IMR-90 (cell line): ENCODE measurements at regions not wholly inside any gene's neighbourhood (a gene's known extent, or its start where the extent isn't known, plus 50 kb on each side); places are given as distances from the start of the nearest gene placed in this dataset.

ENCODE experiments used
- ATAC-seq: fragments of 200-7000 bp; cut with Tn5 transposase; 2 replicates; pipeline ENCODE4 v1.9.1; 2020; ENCODE audit warnings: low read depth, mild to moderate bottlenecking, moderate library complexity
- BruUV-seq: library from RNA; stranded (reverse); fragments of 400-500 nt; replicated peaks from 2 replicates; lab custom pipeline; 2021; lab: Mats Ljungman, UMichigan
- CTCF ChIA-PET: fragments of 300-600 bp; formaldehyde crosslinking; extraction: SDS; loops from one replicate; lab custom pipeline; 2021; ENCODE audit warnings: antibody characterized with exemption; lab: Yijun Ruan, JAX
- POLR2A ChIA-PET: fragments of 300-600 bp; sonication (Branson Sonifier 250); formaldehyde crosslinking; loops from one replicate; lab custom pipeline; 2022; ENCODE audit warnings: antibody characterized with exemption; ENCODE audit not compliant: unreplicated experiment; lab: Charles Lee
- DNase-seq: peaks from one replicate; pipeline ENCODE4 v3.0.0; 2013
- H2AFZ ChIP-seq: replicated peaks from 2 replicates; pipeline ENCODE3; 2013; ENCODE audit warnings: low read length, mild to moderate bottlenecking; ENCODE audit not compliant: poor library complexity
- H2AK5ac ChIP-seq: 2 replicates; pipeline ENCODE4 v1.6.1; 2013; ENCODE audit warnings: low read depth, low read length, inconsistent platforms
- H2AK9ac ChIP-seq: replicated peaks from 2 replicates; pipeline ENCODE3; 2013; ENCODE audit warnings: mild to moderate bottlenecking, low read depth, low read length, moderate library complexity; ENCODE audit not compliant: poor library complexity
- H2BK120ac ChIP-seq: 2 replicates; pipeline ENCODE4 v1.6.1; 2013; ENCODE audit warnings: low read depth, low read length, inconsistent platforms
- H2BK15ac ChIP-seq: 3 replicates; pipeline ENCODE4 v1.6.1; 2013; ENCODE audit warnings: low read depth, low read length, inconsistent platforms
- H2BK20ac ChIP-seq: 2 replicates; pipeline ENCODE4 v1.6.1; 2013; ENCODE audit warnings: low read depth, mild to moderate bottlenecking, inconsistent platforms, low read length, moderate library complexity
- H2BK5ac ChIP-seq: 2 replicates; pipeline ENCODE4 v1.6.1; 2013; ENCODE audit warnings: mild to moderate bottlenecking, low read depth, low read length, inconsistent platforms; ENCODE audit not compliant: poor library complexity, severe bottlenecking
- H3K14ac ChIP-seq: replicated peaks from 2 replicates; pipeline ENCODE4 v1.6.1; 2013; ENCODE audit warnings: low read depth, low read length, inconsistent platforms
- H3K18ac ChIP-seq: 2 replicates; pipeline ENCODE4 v1.6.1; 2013; ENCODE audit warnings: low read depth, low read length, control low read depth
- H3K23ac ChIP-seq: 2 replicates; pipeline ENCODE4 v1.6.1; 2013; ENCODE audit warnings: low read depth, low read length, inconsistent platforms
- H3K27ac ChIP-seq: 2 replicates; pipeline ENCODE4 v1.5.1; 2013; ENCODE audit warnings: mild to moderate bottlenecking, control low read depth, low read length; ENCODE audit not compliant: insufficient read depth
- H3K27me3 ChIP-seq: 2 replicates; pipeline ENCODE4 v1.6.1; 2013; ENCODE audit warnings: low read length; ENCODE audit not compliant: control insufficient read depth, insufficient read depth
- H3K36me3 ChIP-seq: 2 replicates; pipeline ENCODE4 v1.6.1; 2013; ENCODE audit warnings: low read length, mixed read lengths; ENCODE audit not compliant: control insufficient read depth, insufficient read depth
- H3K4ac ChIP-seq: 2 replicates; pipeline ENCODE4 v1.6.1; 2013; ENCODE audit warnings: low read depth, low read length, inconsistent platforms
- H3K4me1 ChIP-seq: 2 replicates; pipeline ENCODE4 v1.6.1; 2013; ENCODE audit warnings: low read length, mixed read lengths; ENCODE audit not compliant: control insufficient read depth, insufficient read depth
- H3K4me2 ChIP-seq: 2 replicates; pipeline ENCODE4 v1.6.1; 2013; ENCODE audit warnings: low read depth, mild to moderate bottlenecking, control low read depth, low read length, moderate library complexity
- H3K4me3 ChIP-seq: 2 replicates; pipeline ENCODE4 v1.5.1; 2013; ENCODE audit warnings: low read depth, mild to moderate bottlenecking, control low read depth, low read length, moderate library complexity; ENCODE audit not compliant: insufficient read depth
- H3K56ac ChIP-seq: 2 replicates; pipeline ENCODE4 v1.6.1; 2013; ENCODE audit warnings: low read length, inconsistent platforms; ENCODE audit not compliant: insufficient read depth; ENCODE audit errors: extremely low read depth
- H3K79me1 ChIP-seq, 2 experiments: 2 replicates each; pipeline ENCODE4 v1.6.1; 2013; ENCODE audit warnings: low read length in 2 of 2, inconsistent platforms in 1 of 2, low read depth in 1 of 2
- H3K9ac ChIP-seq: 2 replicates; pipeline ENCODE4 v1.6.1; 2013; ENCODE audit warnings: low read depth, low read length, control low read depth
- H3K9me1 ChIP-seq: 2 replicates; pipeline ENCODE4 v1.6.1; 2013; ENCODE audit warnings: low read length, inconsistent platforms; ENCODE audit not compliant: insufficient read depth
- H3K9me3 ChIP-seq: 2 replicates; pipeline ENCODE4 v1.6.1; 2013; ENCODE audit warnings: low read length; ENCODE audit not compliant: control insufficient read depth, insufficient read depth
- H4K20me1 ChIP-seq: 2 replicates; pipeline ENCODE4 v1.6.1; 2013; ENCODE audit warnings: low read length, inconsistent platforms; ENCODE audit not compliant: insufficient read depth
- H4K5ac ChIP-seq: 2 replicates; pipeline ENCODE4 v1.6.1; 2013; ENCODE audit warnings: mild to moderate bottlenecking, low read depth, low read length, control low read depth
- H4K8ac ChIP-seq, 2 experiments: 2 replicates each; pipeline ENCODE4 v1.6.1; 2013; ENCODE audit warnings: low read depth in 2 of 2, low read length in 2 of 2, control low read depth in 1 of 2, inconsistent platforms in 1 of 2
- H4K91ac ChIP-seq: 2 replicates; pipeline ENCODE4 v1.6.1; 2013; ENCODE audit warnings: low read depth, low read length, inconsistent platforms; ENCODE audit not compliant: insufficient read depth
- CEBPB ChIP-seq: IDR thresholded peaks from 2 replicates; pipeline ENCODE4 v1.6.1; 2012; ENCODE audit warnings: low read depth, low read length, improper control_type of control experiment
- CHD1 ChIP-seq: IDR thresholded peaks from 2 replicates; pipeline ENCODE4 v1.6.1; 2012; ENCODE audit warnings: low read depth, low read length, improper control_type of control experiment
- FOS ChIP-seq: fragments of 150-350 bp; IDR thresholded peaks from 2 replicates; pipeline ENCODE4 v1.6.1; 2016; ENCODE audit warnings: low read depth, low read length
- MAZ ChIP-seq: IDR thresholded peaks from 2 replicates; pipeline ENCODE4 v1.6.1; 2012; ENCODE audit warnings: low read depth, mild to moderate bottlenecking, low read length, improper control_type of control experiment, moderate library complexity, borderline replicate concordance
- NFE2L2 ChIP-seq: fragments of 150-350 bp; IDR thresholded peaks from 2 replicates; pipeline ENCODE4 v1.6.1; 2016; ENCODE audit warnings: low read depth, mild to moderate bottlenecking, low read length
- RAD21 ChIP-seq: IDR thresholded peaks from 2 replicates; pipeline ENCODE4 v1.6.1; 2012; ENCODE audit warnings: low read length, improper control_type of control experiment
- RCOR1 ChIP-seq: IDR thresholded peaks from 2 replicates; pipeline ENCODE4 v1.6.1; 2012; ENCODE audit warnings: mild to moderate bottlenecking, low read length, improper control_type of control experiment; ENCODE audit not compliant: insufficient replicate concordance
- RFX5 ChIP-seq: IDR thresholded peaks from 2 replicates; pipeline ENCODE4 v1.8.0; 2012; ENCODE audit warnings: low read depth, mild to moderate bottlenecking, low read length, moderate library complexity
- WGBS, 2 experiments: methylation state at CpG; one replicate each; pipeline versions ENCODE4 v1.1.5 to v1.1.7; 2013; ENCODE audit warnings: missing lambda C conversion rate in 2 of 2; ENCODE audit not compliant: insufficient read length in 1 of 2; ENCODE audit errors: extremely low coverage in 2 of 2; 5-methylcytosine and 5-hydroxymethylcytosine counted together
- dilution Hi-C: fragments of 300-500 bp; cut with HindIII; formaldehyde crosslinking; loops from one replicate; pipeline ENCODE4 v1.14.3; 2018; ENCODE audit warnings: low sequenced_read_pairs; ENCODE audit not compliant: unreplicated experiment
- in situ Hi-C: fragments of 300-500 bp; cut with MboI; formaldehyde crosslinking; loops from 3 replicates; pipeline ENCODE4 v1.14.3; 2019; ENCODE audit warnings: low sequenced_read_pairs, inconsistent platforms, mixed read lengths
- intact Hi-C: fragments of 100-400 bp; cut with micrococcal nuclease; formaldehyde crosslinking; loops from 2 replicates; pipeline ENCODE4 v1.10.0; 2022
- TF ChIP-seq, protein P1 (sequence below): conservative IDR thresholded peaks from 2 replicates; pipeline ENCODE4 v1.5.1; 2012; ENCODE audit warnings: mild to moderate bottlenecking, low read depth, low read length, improper control_type of control experiment
- TF ChIP-seq, protein P2 (sequence below): fragments of 150-350 bp; IDR thresholded peaks from 2 replicates; pipeline ENCODE4 v1.6.1; 2017; ENCODE audit warnings: mild to moderate bottlenecking, antibody characterized with exemption, low read length, low read depth

DNA sequence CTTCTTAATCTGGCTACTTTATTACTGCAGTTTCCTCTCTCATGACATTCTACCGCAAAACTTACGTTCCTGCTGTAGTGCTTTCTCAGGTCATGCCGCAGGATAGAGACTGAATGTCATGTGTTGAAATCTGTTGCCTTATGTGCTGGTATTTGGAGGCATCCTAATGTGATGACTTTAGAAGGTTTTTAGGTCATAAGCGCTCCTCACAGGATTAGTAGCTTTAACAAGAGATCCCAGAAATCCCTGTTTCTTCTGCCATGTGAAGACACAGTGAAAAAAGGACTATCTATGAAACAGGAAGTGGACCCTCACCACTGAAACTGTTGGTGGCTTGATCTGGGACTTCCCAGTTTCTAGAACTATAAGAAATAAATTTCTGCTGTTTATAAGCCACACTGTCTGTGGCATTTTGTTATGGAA lies 209.3 kb downstream of the LACC1 start:
- ChIA-PET POLR2A (no interaction called here), CTCF (no interaction called here)
- no peak overlapping the region for H3K4ac ChIP-seq
- H3K14ac ChIP-seq = no peak overlapping the region
- no peaks in the 10 kb centered on the region for H3K9me3 ChIP-seq
- intact Hi-C loops = no loop called here
- H3K27me3 ChIP-seq = no peaks in the 10 kb centered on the region; the same call in 1 of the 2 replicates
- H4K91ac ChIP-seq = no peak overlapping the region
- no peak overlapping the region for H3K23ac ChIP-seq
- no peak overlapping the region for H3K4me3 ChIP-seq
- in situ Hi-C loops = no loop called here
- no peak overlapping the region for H2BK5ac ChIP-seq
- H2AFZ ChIP-seq = no peak overlapping the region
- H2BK20ac ChIP-seq = no peak overlapping the region
- no peaks in the 10 kb centered on the region for H3K4me1 ChIP-seq
- no peak overlapping the region for H2BK15ac ChIP-seq
- no peak overlapping the region for H3K27ac ChIP-seq
- no peak overlapping the region for H4K5ac ChIP-seq
- no peak for TF ChIP-seq CEBPB
- no peak for TF ChIP-seq RFX5
- TF ChIP-seq, protein P1, sequence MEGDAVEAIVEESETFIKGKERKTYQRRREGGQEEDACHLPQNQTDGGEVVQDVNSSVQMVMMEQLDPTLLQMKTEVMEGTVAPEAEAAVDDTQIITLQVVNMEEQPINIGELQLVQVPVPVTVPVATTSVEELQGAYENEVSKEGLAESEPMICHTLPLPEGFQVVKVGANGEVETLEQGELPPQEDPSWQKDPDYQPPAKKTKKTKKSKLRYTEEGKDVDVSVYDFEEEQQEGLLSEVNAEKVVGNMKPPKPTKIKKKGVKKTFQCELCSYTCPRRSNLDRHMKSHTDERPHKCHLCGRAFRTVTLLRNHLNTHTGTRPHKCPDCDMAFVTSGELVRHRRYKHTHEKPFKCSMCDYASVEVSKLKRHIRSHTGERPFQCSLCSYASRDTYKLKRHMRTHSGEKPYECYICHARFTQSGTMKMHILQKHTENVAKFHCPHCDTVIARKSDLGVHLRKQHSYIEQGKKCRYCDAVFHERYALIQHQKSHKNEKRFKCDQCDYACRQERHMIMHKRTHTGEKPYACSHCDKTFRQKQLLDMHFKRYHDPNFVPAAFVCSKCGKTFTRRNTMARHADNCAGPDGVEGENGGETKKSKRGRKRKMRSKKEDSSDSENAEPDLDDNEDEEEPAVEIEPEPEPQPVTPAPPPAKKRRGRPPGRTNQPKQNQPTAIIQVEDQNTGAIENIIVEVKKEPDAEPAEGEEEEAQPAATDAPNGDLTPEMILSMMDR = no peak
- TF ChIP-seq FOS = no peak
- no peak for TF ChIP-seq RCOR1
- TF ChIP-seq CHD1 = no peak
- no peak for TF ChIP-seq MAZ
- no peak for TF ChIP-seq NFE2L2
- TF ChIP-seq RAD21 = no peak
- TF ChIP-seq, protein P2, sequence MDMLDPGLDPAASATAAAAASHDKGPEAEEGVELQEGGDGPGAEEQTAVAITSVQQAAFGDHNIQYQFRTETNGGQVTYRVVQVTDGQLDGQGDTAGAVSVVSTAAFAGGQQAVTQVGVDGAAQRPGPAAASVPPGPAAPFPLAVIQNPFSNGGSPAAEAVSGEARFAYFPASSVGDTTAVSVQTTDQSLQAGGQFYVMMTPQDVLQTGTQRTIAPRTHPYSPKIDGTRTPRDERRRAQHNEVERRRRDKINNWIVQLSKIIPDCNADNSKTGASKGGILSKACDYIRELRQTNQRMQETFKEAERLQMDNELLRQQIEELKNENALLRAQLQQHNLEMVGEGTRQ = no peak
- no peaks in the 10 kb centered on the region for H3K79me1 ChIP-seq
- WGBS, 2 experiments = 100% methylated on average over 2 of the region's 4 CpGs; no CpG with 5 or more reads in 1 of the 2 experiments
- no peak overlapping the region for H2BK120ac ChIP-seq
- no peak overlapping the region for H3K56ac ChIP-seq
- no peak overlapping the region for H4K8ac ChIP-seq
- H3K4me2 ChIP-seq = no peak overlapping the region
- no peak overlapping the region for H2AK5ac ChIP-seq
- H3K18ac ChIP-seq = no peak overlapping the region
- no peak overlapping the region for H2AK9ac ChIP-seq
- no peak for DNase-seq
- no peak overlapping the region for H3K9ac ChIP-seq
- H4K20me1 ChIP-seq = no peaks in the 10 kb centered on the region
- dilution Hi-C loops = no loop called here
- BruUV-seq = no TSS peak
- no peaks in the 10 kb centered on the region for H3K36me3 ChIP-seq
- no peak for ATAC-seq
- H3K9me1 ChIP-seq = no peaks in the 10 kb centered on the region
